Upper lobe of left lung (tissue), 4 donors: ENCODE measurements at regions not wholly inside any gene's neighbourhood (a gene's known extent, or its start where the extent isn't known, plus 50 kb on each side); places are given as distances from the start of the nearest gene placed in this dataset.

Experiments
- CTCF ChIP-seq, 6 experiments: fragments of 450-650 bp in 4 of 6; fragments of 200-600 bp in 2 of 6; sonication (generic) in 2 of 6; IDR thresholded peaks; one replicate each; pipeline ENCODE4 v1.5.1; 2016 to 2019; ENCODE audit warnings: antibody characterized with exemption in 6 of 6
- POLR2A ChIP-seq, 4 donors: fragments of 450-650 bp; IDR thresholded peaks; one replicate each; pipeline ENCODE4 v1.5.1; 2016 to 2017; ENCODE audit warnings: antibody characterized with exemption in 4 of 4, mild to moderate bottlenecking in 2 of 4

DNA sequence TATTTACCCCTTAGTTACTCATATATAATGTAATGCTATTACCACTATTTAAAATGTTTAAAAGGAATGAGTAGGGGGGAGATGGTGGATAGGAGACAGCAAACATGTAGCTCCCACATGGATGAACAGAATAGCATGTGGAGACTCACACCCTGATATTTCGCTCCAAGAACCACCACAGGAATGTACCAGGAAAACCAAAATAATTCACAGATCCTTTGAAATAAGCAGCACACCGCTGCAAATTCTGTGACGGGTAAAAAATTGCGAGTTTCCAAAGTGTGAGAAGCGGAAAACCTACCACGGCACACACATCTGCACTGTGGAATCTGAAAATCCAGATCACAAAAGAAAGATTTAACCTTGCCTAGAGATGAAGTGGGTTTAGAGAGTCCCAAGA, 428.2 kb downstream of the TLL1 start:
- TF ChIP-seq POLR2A (IDR thresholded peaks at IDR 0.05) = no peak
- TF ChIP-seq CTCF (IDR thresholded peaks at IDR 0.05) = no peak
